BJ (cell line): ENCODE measurements at regions not wholly inside any gene's neighbourhood (a gene's known extent, or its start where the extent isn't known, plus 50 kb on each side); places are given as distances from the start of the nearest gene placed in this dataset.

Source experiments
- CTCF ChIA-PET: fragments of 350-600 bp; formaldehyde crosslinking; extraction: SDS; loops from one replicate; lab custom pipeline; 2021; ENCODE audit warnings: antibody characterized with exemption, inconsistent platforms; lab: Yijun Ruan, JAX
- POLR2A ChIA-PET: fragments of 300-600 bp; sonication (Branson Sonifier 250); formaldehyde crosslinking; extraction: SDS; loops from one replicate; lab custom pipeline; 2021; ENCODE audit warnings: antibody characterized with exemption; lab: Charles Lee
- DNase-seq: peaks from one replicate; pipeline ENCODE4 v3.0.0-alpha.2; 2011; ENCODE audit warnings: low read depth
- H3K27me3 ChIP-seq: 2 replicates; pipeline ENCODE4 v1.6.0; 2011; ENCODE audit warnings: low read length; ENCODE audit not compliant: control insufficient read depth, insufficient read depth
- H3K36me3 ChIP-seq: 2 replicates; pipeline ENCODE4 v1.5.1; 2011; ENCODE audit warnings: low read length; ENCODE audit not compliant: control insufficient read depth, insufficient read depth
- H3K4me3 ChIP-seq: 2 replicates; pipeline ENCODE4 v1.5.1; 2011; ENCODE audit warnings: low read depth, mild to moderate bottlenecking, control low read depth, low read length
- CTCF ChIP-seq: IDR thresholded peaks from 2 replicates; pipeline ENCODE4 v1.5.1; 2011; ENCODE audit warnings: low read depth, mild to moderate bottlenecking, control low read depth, inconsistent platforms, low read length, moderate library complexity; ENCODE audit not compliant: insufficient read depth

- ChIA-PET CTCF (no interaction called here), POLR2A (no interaction called here)
- no peaks in the 10 kb centered on the region for H3K27me3 ChIP-seq
- H3K4me3 ChIP-seq = no peak overlapping the region
- DNase-seq = no peak
- no peak for TF ChIP-seq CTCF
- H3K36me3 ChIP-seq = no peaks in the 10 kb centered on the region
Observed at GRCh38 chr14:104244221-104245011, 106.0 kb downstream of the KIF26A start.

GRCh38 chr14:104245075-104245474 lies 106.7 kb downstream of the KIF26A start:
- no peaks in the 10 kb centered on the region for H3K27me3 ChIP-seq
- no peak overlapping the region for H3K4me3 ChIP-seq
- no peaks in the 10 kb centered on the region for H3K36me3 ChIP-seq
- POLR2A ChIA-PET = no interaction called here
- CTCF ChIA-PET = no interaction called here
- no peak for DNase-seq
- TF ChIP-seq CTCF = no peak

DNA sequence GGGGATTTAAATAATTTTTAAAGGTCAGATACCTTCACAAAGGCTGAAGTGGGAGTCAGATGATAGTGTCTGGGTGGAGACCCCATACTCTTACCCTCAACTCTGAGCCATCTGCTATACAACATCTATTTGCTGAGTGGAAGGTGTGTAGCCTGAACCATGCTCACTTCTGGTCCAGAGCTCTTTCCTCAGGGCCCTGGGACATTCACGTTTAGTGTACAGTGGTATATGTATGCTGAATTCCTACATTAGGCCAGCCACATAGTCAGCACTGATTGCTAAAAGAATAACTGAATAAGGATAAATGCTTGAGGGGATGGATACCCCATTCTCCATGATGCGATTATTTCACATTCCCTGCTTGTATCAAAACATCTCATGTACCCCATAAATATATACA lies 107.3 kb downstream of the KIF26A start:
- no peak for DNase-seq
- no peak for TF ChIP-seq CTCF
- Histone ChIP-seq H3K36me3 (no peaks in the 10 kb centered on the region), H3K27me3 (no peaks in the 10 kb centered on the region), H3K4me3 (no peak overlapping the region)
- POLR2A ChIA-PET = no interaction called here
- CTCF ChIA-PET = no interaction called here

- no peak for TF ChIP-seq CTCF
- no peaks in the 10 kb centered on the region for H3K36me3 ChIP-seq
- DNase-seq = no peak
- H3K27me3 ChIP-seq = no peaks in the 10 kb centered on the region
- ChIA-PET POLR2A (no interaction called here), CTCF (no interaction called here)
- no peak overlapping the region for H3K4me3 ChIP-seq
Observed at GRCh38 chr14:104246401-104247335, 108.3 kb downstream of the KIF26A start.

DNA sequence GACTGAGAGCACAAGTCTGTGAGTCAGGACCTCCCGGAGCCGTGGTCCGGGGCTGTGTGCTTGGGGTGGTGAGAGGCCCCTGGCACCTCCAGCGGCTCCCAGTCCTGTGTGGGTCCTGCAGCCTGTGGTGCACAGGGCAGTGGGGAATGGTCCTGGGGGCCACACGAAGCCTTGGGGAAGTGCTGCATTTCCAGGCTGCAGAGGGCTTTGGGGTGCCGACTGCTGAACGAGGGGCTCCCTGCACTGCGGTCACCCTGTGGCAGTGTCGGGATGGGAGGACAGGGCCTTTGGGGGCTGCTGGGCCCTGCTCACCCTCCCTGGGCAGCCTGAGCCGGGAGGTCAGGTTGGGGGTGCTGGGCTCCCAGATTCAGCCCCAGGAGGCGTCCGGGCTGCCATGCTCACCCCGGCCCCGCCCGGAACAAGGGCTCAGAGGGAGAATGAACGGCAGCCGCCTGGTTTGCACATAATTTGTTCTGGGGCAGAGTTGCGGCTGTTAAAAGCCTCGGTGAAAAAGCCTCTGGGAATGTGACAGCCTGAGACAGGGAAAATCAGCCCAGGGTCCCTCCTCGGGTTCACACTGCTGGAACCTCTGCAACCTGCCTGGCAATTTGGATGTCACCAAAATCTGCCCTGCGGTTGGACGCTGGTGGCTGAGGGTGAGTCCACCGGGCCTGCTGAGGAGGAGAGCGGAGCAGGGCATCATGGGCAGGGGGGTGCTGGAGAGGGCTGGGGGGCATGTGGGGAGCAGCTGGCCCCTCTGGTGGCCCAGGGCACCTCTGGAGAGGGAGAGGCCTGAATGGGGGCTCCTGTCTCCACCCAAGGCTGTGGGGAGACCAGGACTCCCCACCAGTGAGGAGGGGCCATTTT lies 109.2 kb downstream of the KIF26A start:
- CTCF ChIA-PET = no interaction called here
- H3K4me3 ChIP-seq = no peak overlapping the region
- H3K27me3 ChIP-seq = no peaks in the 10 kb centered on the region
- POLR2A ChIA-PET = no interaction called here
- no peak for TF ChIP-seq CTCF
- H3K36me3 ChIP-seq = no peaks in the 10 kb centered on the region
- no peak for DNase-seq
